ENCODE measurements at regions not wholly inside any gene's neighbourhood (a gene's known extent, or its start where the extent isn't known, plus 50 kb on each side); places are given as distances from the start of the nearest gene placed in this dataset.
"Not testable (repeated sequence)": the region's sequence is repeated elsewhere in the genome, so short reads cannot be mapped to it uniquely, and the experiment has no call there.

DNA sequence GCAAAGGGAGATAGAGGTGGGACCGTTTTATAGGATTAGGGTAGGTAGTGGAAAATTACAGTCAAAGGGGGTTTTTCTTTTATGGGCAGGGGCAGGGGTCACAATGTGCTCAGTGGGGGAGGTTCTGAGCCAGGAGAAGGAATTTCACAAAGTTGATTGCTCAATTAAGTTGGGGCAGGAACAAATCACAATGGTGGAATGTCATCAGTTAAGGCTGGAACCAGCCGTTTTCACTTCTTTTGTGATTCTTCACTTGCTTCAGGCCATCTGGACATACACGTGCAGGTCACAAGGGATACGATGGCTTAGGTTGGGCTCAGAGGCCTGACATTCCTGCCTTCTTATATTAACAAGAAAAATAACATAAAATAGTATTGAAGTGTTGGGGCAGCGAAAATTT lies 453.8 kb downstream of the VGLL3 start:
- no peak for DNase-seq

- no peak for DNase-seq
Observed at GRCh38 chr3:86519819-86520218, 471.1 kb downstream of the VGLL3 start.

- DNase-seq, result no peak
Observed at GRCh38 chr3:86481636-86482035, 509.3 kb downstream of the VGLL3 start.

GRCh38 chr3:86481031-86481430 lies 509.9 kb downstream of the VGLL3 start:
- no peak for DNase-seq

DNA sequence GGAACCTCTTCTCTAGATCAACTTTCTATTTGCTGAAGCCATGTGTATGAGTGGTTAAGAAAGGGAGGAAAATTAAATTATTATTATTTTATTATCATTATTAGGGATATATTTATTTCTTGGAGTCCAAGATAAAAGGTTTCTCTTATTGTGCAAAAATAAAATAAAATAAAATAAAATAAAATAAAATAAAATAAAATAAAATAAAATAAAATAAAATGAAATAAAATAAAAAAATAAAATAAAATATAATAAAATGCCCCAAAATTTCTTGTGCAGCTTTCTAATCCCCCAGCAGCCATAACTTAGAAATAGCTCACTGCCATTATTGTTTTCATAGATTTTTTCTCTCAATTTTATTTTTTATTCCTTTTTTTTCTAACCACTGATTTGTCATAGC lies 526.8 kb downstream of the VGLL3 start:
- DNase-seq, result no peak

DNA sequence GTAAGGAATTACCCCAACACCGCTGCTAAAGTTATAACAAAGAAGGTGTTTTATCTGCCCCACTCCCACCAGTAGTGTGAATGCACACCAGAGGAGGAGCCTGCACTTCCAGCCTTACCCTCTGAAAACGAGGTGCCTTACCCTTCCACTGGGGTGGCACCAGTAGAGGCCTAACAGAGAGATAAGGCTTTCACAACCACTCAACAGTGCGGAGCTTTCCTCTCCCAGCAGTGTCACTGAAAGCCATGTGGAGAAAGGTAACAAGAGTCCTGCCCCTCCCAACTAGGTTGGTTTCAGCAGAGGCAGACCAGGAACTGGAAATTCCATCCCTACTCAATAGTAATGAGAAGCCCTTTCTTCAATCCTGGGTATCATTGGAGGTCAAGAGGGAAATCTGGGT lies 539.2 kb downstream of the VGLL3 start:
- no peak for DNase-seq

DNA sequence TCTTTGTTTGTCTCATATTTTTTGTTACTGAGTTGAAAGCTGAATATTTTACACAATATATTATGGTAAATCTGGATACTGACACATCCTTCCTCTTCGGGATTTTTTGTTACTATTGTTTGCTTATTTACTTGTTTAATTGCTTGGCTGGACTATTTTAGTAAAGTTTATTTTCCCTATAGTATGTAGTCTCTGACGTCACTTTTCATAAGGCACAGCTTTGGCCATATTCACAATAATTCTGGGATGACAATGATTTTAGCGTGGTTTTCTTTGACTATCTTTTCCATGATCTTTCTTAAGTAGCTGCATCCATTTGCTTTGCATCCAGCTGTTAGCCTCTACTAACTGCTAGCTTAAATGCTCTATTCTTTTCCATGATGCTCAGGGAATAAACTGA lies 552.4 kb downstream of the VGLL3 start:
- no peak for DNase-seq

GRCh38 chr3:86427343-86427742 lies 563.6 kb downstream of the VGLL3 start:
- DNase-seq, result no peak

DNA sequence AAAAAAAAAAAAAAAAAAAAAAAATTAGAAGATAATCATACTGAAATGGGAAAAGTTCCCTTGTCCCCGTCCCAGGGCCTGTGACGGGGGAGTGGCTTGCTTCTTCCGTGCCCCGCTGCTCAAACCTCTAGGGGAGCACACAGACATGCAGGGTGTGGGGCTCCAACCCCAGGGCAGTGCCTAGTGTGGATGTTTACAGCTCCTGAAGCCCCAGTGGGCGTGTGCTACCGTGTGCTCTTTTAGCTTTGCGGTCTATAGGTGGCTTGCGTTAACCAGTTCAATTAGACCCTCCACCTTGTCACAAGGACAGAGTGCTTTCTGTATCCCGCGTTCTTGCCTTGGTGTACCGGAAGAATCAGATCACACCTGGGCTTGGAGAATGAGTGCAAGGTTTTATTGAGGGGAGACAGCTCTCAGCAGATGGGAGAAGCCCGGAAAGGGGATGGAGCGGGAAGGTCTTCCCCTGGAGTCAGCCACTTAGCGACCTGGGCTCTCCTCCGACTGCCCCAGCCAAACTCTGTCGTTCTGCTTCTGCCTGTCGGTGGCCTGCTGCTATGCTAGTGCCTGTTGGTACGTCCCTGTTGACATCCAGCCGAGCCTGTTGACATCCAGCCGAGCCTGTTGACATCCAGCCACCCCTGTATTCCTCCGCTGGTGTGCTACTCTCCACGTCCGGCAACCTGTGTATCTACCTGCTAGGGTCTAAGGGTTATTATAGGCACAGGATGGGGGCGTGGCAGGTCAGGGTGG lies 569.8 kb downstream of the VGLL3 start:
- no peak for DNase-seq

DNA sequence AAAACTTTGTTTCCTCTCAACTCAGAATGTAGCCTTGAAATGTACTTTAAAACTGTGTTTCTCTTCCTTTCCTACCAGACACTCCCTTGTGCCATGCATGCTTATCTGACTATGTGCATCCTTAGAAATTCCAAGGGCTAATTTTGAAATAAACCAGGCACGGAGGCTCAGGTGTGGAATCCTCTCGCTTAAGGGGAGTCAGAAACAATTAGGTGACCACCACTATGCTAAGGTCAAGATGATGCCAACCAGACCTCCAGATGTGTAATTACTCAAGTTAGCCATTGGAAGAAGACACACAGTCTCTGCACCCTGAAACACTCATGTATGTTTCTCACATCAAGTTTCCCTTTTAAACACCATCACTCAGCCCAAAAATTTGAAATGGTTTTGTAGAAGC lies 572.1 kb downstream of the VGLL3 start:
- DNase-seq, result no peak

GRCh38 chr3:86416334-86416733 lies 574.6 kb downstream of the VGLL3 start:
- DNase-seq, result no peak

GRCh38 chr3:86413645-86414044 lies 577.3 kb downstream of the VGLL3 start:
- no peak for DNase-seq

DNA sequence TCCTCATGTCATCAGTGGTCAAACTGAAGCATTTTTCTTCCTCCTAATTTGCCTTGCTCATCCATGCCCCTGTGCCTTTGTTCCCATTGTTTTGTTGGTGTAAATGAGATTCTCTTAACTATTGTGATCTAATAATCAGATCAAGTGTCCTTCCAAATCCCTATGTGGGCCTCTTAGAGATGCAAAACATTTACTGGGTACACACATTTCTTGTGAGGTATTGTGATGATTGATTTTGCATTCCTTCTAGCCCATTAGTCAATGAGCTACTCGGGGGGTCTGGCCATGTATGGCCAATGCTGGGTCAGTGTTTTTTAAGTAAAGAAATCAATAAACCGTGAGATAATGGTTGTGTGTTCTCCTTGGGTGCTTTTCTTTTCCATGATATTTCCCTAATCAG lies 580.4 kb downstream of the VGLL3 start:
- DNase-seq, result no peak

GRCh38 chr3:86389759-86390158 lies 601.2 kb downstream of the VGLL3 start:
- DNase-seq, result not testable (repeated sequence)

GRCh38 chr3:86388820-86389219 lies 602.1 kb downstream of the VGLL3 start:
- no peak for DNase-seq

DNA sequence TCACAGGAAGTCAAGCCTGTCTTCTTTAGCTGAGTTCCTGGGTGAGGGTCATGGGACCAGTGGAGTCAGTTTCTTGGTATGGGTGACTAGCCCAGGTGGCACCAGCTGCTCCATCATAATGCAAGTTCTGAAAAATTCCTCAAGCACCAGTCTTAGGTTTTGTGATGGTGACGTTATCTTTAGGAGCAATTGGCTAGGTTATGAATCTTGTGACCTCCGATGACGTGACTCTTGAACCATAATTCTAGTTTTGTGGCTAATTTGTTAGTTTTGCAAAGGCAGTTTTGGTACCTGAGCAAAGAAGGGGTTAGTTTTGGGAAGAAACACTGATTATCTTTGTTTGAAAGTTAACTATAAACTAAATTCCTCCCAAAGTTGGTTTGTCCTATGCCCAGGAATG lies 608.4 kb downstream of the VGLL3 start:
- no peak for DNase-seq

GRCh38 chr3:86381247-86381646 lies 609.7 kb downstream of the VGLL3 start:
- no peak for DNase-seq

GRCh38 chr3:86379280-86379679 lies 611.7 kb downstream of the VGLL3 start:
- DNase-seq, result no peak

DNA sequence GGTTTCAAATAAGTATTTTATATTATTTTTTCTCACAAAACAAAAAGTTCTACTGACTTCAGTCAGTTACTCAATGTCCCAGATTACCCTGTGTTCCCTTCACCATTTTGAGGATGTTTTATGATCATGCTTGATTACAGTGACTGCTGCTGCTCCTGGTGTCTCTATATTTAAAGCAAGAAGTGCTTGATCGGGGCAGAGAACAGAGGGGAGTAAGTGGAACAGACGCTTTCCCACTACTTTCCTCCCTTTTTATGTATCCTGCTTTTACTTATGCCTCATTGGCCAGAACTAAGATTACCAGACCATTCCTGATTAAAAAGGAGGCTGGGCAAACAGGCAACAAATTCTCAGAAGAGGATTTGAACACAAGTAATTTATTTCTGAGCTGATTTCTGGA lies 612.1 kb downstream of the VGLL3 start:
- DNase-seq, result no peak

GRCh38 chr3:86335566-86335965 lies 655.4 kb downstream of the VGLL3 start:
- not testable (repeated sequence) for DNase-seq

DNA sequence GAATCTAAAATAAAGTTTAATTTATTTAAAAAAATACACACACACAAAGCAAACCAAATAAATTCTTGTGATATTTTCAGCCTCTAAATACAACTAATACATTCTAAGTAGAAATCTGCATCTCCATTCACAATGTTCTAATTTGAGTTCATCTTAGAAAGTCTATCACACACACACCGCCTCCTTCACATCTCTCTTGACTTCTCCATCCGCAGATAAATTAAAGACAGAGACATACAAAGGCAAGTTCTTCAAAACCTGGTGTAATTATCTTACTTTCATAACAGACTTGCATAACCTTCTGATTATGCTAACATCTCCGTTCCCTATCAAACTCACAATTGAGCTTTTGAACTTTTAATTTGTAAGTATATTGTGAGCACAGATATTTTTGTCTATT lies 657.3 kb downstream of the VGLL3 start:
- no peak for DNase-seq

- DNase-seq, result no peak
Observed at GRCh38 chr3:86303935-86304334, 687.0 kb downstream of the VGLL3 start.

DNA sequence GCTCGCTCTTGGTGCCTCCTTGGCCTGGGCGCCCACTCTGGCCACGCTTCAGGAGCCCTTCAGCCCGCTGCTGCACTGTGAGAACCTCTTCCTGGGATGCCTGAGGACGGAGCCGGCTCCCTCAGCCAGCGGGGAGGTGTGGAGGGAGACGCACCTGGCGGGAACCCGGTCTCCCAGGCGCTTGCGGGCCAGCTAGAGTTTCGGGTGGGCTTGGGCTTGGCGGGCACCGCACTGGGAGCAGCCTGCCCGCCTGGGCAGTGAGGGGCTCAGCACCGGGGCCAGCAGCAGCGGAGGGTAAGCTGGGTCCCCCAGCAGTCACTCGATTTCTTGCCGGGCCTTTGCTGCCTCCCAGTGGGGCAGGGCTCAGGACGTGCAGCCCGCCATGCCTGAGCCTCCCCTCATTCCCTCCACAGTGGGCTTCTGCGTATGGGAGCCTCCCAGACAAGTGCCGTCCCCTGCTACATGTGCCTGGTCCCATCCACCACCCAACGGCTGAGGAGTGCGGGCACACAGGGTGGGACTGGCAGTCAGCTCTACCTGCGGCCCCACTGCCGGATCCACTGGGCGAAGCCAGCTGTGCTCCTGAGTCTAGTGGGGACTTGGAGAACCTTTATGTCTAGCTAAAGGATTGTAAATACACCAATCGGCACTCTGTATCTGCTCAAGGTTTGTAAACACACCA lies 708.7 kb downstream of the VGLL3 start:
- no peak for DNase-seq

DNA sequence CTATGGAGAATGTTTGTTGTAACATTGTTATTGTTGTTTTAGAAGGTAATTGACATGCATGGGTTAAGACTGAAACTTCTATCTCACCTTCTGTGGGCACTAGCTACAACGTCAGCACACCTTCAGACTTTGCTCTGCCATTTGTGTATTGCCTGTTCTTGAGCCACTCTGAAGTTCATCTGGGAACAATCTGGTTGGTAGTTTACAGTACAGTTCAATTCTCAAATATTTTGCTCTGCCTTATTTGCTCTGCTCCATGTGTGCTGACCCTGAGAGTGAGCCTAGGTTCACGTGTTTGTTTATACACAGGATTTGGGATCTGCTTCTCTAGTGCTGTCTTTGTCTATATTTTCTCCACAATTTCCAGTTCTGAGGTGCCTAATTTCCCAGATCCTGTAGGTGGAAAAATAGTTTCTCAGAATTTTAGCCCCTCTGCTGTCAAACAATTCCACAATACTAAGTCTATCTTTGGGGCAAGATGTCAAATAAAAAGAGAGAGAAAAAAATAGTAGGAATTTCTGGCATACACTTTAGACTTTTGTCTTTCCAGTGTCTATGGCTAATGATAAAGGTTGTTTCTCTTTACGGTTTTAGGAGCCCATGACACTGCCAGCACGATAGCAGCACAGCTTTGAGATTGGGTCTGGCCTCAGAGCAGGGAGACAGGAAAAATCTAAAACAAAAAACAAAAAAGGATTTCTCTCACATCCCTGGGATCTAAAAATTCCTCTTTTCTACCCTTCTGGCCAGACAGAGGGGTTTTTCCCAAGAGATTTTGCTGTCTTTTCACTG lies 721.4 kb downstream of the VGLL3 start:
- DNase-seq, result no peak

All from inflammatory macrophage treated with lipopolysaccharide for 1 hour (primary cell).